Omental fat pad (tissue), 3 donors: ENCODE measurements at regions not wholly inside any gene's neighbourhood (a gene's known extent, or its start where the extent isn't known, plus 50 kb on each side); places are given as distances from the start of the nearest gene placed in this dataset.

Experiments used
- ATAC-seq: fragments of 150-250 bp; one replicate; pipeline ENCODE4 v1.9.1; 2016; ENCODE audit warnings: mild to moderate bottlenecking, moderate library complexity; ENCODE audit not compliant: low FRiP score
- DNase-seq: peaks from one replicate; pipeline ENCODE4 v3.0.0-alpha.2; 2019; ENCODE audit warnings: low spot score
- CTCF ChIP-seq, 3 donors: fragments of 450-650 bp; IDR thresholded peaks; one replicate each; pipeline ENCODE4 v1.5.1; 2016 to 2017; ENCODE audit warnings: antibody characterized with exemption in 3 of 3, mild to moderate bottlenecking in 3 of 3, moderate library complexity in 2 of 3

- no peak for TF ChIP-seq CTCF (IDR thresholded peaks at IDR 0.05)
- DNase-seq, result no peak
- no peak for ATAC-seq
These were observed 609.0 kb upstream of the FZD8 start for GRCh38 chr10:36251068-36251467.

- DNase-seq (no peak), ATAC-seq (no peak)
- TF ChIP-seq CTCF (IDR thresholded peaks at IDR 0.05), result no peak
These were observed 606.3 kb upstream of the FZD8 start for GRCh38 chr10:36248304-36248981.

- DNase-seq (no peak), ATAC-seq (no peak)
These were observed 605.4 kb upstream of the FZD8 start for GRCh38 chr10:36247478-36247877.

GRCh38 chr10:36236931-36237330, 594.8 kb upstream of the FZD8 start:
- TF ChIP-seq CTCF (IDR thresholded peaks at IDR 0.05), result no peak
- ATAC-seq, result no peak
- no peak for DNase-seq

More at GRCh38 chr10:36247478-36247877, 605.4 kb upstream of the FZD8 start:
- no peak for TF ChIP-seq CTCF (IDR thresholded peaks at IDR 0.05)

- TF ChIP-seq CTCF (IDR thresholded peaks at IDR 0.05), result no peak
- ATAC-seq (no peak), DNase-seq (no peak)
These were observed 594.2 kb upstream of the FZD8 start for GRCh38 chr10:36236341-36236740.

GRCh38 chr10:36232935-36233334, 590.8 kb upstream of the FZD8 start:
- ATAC-seq (no peak), DNase-seq (no peak)
- TF ChIP-seq CTCF (IDR thresholded peaks at IDR 0.05), result no peak

- no peak for TF ChIP-seq CTCF (IDR thresholded peaks at IDR 0.05)
- ATAC-seq (no peak), DNase-seq (no peak)
These were observed 582.4 kb upstream of the FZD8 start for GRCh38 chr10:36224431-36224985.
